HL-60 (cell line): ENCODE measurements at regions not wholly inside any gene's neighbourhood (a gene's known extent, or its start where the extent isn't known, plus 50 kb on each side); places are given as distances from the start of the nearest gene placed in this dataset.
"Not testable (repeated sequence)": the region's sequence is repeated elsewhere in the genome, so short reads cannot be mapped to it uniquely, and the experiment has no call there.

Source experiments
- DNase-seq, 2 experiments: peaks; one replicate each; pipeline ENCODE4 v3.0.0-alpha.2; 2010 to 2020; ENCODE audit warnings: low read depth in 1 of 2, low spot score in 1 of 2
- H3K27ac ChIP-seq: fragments of 250-450 bp; sonication (Bioruptor Pico); replicated peaks from 2 replicates; pipeline ENCODE4 v1.5.1; 2020; ENCODE audit warnings: mild to moderate bottlenecking, moderate library complexity
- H3K27me3 ChIP-seq: fragments of 250-450 bp; sonication (Bioruptor Pico); 2 replicates; pipeline ENCODE4 v1.5.1; 2021; ENCODE audit warnings: mild to moderate bottlenecking, moderate library complexity; ENCODE audit not compliant: insufficient read depth, poor library complexity, severe bottlenecking
- H3K4me3 ChIP-seq: replicated peaks from 2 replicates; pipeline ENCODE4 v1.5.1; 2011; ENCODE audit warnings: mild to moderate bottlenecking, control low read depth, low read length; ENCODE audit not compliant: insufficient read depth
- GABPA ChIP-seq: IDR thresholded peaks from 2 replicates; pipeline ENCODE4 v1.6.1; 2012; ENCODE audit warnings: low read depth
- POLR2AphosphoS5 ChIP-seq: IDR thresholded peaks from 2 replicates; pipeline ENCODE4 v1.6.1; 2012; ENCODE audit warnings: low read depth
- SPI1 ChIP-seq: IDR thresholded peaks from 2 replicates; pipeline ENCODE4 v1.6.1; 2012; ENCODE audit warnings: low read depth, mild to moderate bottlenecking, borderline replicate concordance
- TF ChIP-seq, protein P1 (sequence below): IDR thresholded peaks from one replicate; pipeline ENCODE4 v1.5.1; 2011; ENCODE audit warnings: low read length, control low read depth, inconsistent platforms; ENCODE audit not compliant: insufficient read depth
- TF ChIP-seq, protein P2 (sequence below): IDR thresholded peaks from 2 replicates; pipeline ENCODE4 v1.6.1; 2012; ENCODE audit warnings: low read depth; ENCODE audit not compliant: insufficient replicate concordance

DNA sequence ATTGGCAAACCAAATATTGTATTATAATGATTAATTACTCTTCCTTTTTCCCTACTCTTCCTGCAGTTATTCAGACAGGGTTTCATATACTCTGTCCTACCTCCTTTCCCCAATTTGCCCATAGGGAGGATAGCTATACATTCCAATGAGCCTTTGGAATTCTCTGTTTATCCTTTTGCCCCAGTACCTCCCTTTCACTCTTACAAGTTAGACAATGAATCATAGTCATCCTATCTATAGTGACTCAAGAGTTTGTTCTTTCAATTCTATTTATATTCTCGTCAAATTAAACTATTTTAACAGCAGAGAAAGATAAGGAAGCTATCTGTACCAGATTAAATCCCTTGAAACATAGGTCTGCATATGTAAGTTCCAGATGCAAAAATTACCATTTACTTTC lies 437.5 kb downstream of the NR4A2 start:
- no peaks in the 10 kb centered on the region for H3K27me3 ChIP-seq
- no peak for TF ChIP-seq SPI1
- TF ChIP-seq GABPA = no peak
- TF ChIP-seq, protein P1, sequence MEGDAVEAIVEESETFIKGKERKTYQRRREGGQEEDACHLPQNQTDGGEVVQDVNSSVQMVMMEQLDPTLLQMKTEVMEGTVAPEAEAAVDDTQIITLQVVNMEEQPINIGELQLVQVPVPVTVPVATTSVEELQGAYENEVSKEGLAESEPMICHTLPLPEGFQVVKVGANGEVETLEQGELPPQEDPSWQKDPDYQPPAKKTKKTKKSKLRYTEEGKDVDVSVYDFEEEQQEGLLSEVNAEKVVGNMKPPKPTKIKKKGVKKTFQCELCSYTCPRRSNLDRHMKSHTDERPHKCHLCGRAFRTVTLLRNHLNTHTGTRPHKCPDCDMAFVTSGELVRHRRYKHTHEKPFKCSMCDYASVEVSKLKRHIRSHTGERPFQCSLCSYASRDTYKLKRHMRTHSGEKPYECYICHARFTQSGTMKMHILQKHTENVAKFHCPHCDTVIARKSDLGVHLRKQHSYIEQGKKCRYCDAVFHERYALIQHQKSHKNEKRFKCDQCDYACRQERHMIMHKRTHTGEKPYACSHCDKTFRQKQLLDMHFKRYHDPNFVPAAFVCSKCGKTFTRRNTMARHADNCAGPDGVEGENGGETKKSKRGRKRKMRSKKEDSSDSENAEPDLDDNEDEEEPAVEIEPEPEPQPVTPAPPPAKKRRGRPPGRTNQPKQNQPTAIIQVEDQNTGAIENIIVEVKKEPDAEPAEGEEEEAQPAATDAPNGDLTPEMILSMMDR = no peak
- TF ChIP-seq, protein P2, sequence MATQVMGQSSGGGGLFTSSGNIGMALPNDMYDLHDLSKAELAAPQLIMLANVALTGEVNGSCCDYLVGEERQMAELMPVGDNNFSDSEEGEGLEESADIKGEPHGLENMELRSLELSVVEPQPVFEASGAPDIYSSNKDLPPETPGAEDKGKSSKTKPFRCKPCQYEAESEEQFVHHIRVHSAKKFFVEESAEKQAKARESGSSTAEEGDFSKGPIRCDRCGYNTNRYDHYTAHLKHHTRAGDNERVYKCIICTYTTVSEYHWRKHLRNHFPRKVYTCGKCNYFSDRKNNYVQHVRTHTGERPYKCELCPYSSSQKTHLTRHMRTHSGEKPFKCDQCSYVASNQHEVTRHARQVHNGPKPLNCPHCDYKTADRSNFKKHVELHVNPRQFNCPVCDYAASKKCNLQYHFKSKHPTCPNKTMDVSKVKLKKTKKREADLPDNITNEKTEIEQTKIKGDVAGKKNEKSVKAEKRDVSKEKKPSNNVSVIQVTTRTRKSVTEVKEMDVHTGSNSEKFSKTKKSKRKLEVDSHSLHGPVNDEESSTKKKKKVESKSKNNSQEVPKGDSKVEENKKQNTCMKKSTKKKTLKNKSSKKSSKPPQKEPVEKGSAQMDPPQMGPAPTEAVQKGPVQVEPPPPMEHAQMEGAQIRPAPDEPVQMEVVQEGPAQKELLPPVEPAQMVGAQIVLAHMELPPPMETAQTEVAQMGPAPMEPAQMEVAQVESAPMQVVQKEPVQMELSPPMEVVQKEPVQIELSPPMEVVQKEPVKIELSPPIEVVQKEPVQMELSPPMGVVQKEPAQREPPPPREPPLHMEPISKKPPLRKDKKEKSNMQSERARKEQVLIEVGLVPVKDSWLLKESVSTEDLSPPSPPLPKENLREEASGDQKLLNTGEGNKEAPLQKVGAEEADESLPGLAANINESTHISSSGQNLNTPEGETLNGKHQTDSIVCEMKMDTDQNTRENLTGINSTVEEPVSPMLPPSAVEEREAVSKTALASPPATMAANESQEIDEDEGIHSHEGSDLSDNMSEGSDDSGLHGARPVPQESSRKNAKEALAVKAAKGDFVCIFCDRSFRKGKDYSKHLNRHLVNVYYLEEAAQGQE = no peak
- no peak for TF ChIP-seq POLR2AphosphoS5
- no peak overlapping the region for H3K4me3 ChIP-seq
- H3K27ac ChIP-seq = no peak overlapping the region
- no peak for DNase-seq

DNA sequence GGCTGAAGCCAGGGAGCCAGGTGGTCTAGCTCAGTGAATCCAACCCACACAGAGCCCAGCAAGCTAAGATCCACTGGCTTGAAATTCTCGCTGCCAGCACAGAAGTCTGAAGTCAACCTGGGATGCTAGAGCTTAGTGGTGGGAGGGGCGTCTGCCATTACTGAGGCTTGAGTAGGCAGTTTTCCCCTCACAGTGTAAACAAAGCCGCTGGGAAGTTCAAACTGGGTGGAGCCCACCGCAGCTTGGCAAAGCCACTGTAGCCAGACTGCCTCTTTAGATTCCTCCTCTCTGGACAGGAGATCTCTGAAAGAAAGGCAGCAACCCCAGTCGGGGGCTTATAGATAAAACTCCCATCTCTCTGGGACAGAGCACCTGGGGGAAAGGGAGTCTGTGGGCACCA lies 452.1 kb downstream of the NR4A2 start:
- not testable (repeated sequence) for H3K27me3 ChIP-seq, H3K4me3 ChIP-seq, H3K27ac ChIP-seq, DNase-seq

GRCh38 chr2:155879900-155880299 lies 452.6 kb downstream of the NR4A2 start:
- not testable (repeated sequence) for H3K27me3 ChIP-seq, DNase-seq, H3K27ac ChIP-seq, H3K4me3 ChIP-seq

GRCh38 chr2:155872396-155872795 lies 460.1 kb downstream of the NR4A2 start:
- TF ChIP-seq, protein P2 = no peak
- no peak for TF ChIP-seq SPI1
- TF ChIP-seq POLR2AphosphoS5 = no peak
- TF ChIP-seq, protein P1 = no peak
- no peak for TF ChIP-seq GABPA
- no peak for DNase-seq
- Histone ChIP-seq H3K4me3 (no peak overlapping the region), H3K27ac (no peak overlapping the region), H3K27me3 (no peaks in the 10 kb centered on the region)

DNA sequence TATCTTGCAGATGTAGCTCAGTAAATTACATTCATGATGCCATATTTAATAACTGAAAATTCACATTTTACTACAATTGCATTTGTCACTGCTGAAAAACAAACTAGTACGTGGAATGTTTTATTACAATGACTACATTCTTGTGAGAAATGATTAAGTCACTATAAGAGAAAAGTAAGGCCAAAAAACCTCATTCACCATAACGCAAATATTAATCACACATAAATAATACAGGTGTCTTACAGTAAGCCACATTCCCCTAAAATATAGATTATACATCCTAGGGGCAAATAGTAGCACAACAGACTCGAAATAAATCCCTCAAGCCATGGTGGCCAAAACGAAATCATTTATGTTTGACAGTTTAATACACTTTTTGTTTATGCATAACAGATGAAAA lies 460.6 kb downstream of the NR4A2 start:
- Histone ChIP-seq H3K27ac (no peak overlapping the region), H3K27me3 (no peaks in the 10 kb centered on the region), H3K4me3 (no peak overlapping the region)
- no peak for TF ChIP-seq POLR2AphosphoS5
- TF ChIP-seq, protein P1 = no peak
- no peak for TF ChIP-seq GABPA
- TF ChIP-seq, protein P2 = no peak
- TF ChIP-seq SPI1 = no peak
- no peak for DNase-seq
